Mesothelial cell of epicardium (in vitro differentiated cells): ENCODE measurements at regions not wholly inside any gene's neighbourhood (a gene's known extent, or its start where the extent isn't known, plus 50 kb on each side); places are given as distances from the start of the nearest gene placed in this dataset.

Source experiments
- DNase-seq, 2 experiments: peaks; one replicate each; pipeline ENCODE4 v3.0.0; 2021; ENCODE audit warnings: low spot score in 2 of 2; ENCODE audit not compliant: unreplicated experiment in 2 of 2
- H3K27ac Mint-ChIP-seq: 2 replicates; pipeline ENCODE4 v1.8.0; 2021; ENCODE audit warnings: mixed read lengths
- H3K27me3 Mint-ChIP-seq: 2 replicates; pipeline ENCODE4 v1.8.0; 2021; ENCODE audit warnings: low read depth, mixed read lengths
- H3K36me3 Mint-ChIP-seq: 2 replicates; pipeline ENCODE4 v1.8.0; 2021; ENCODE audit warnings: mixed read lengths
- H3K4me1 Mint-ChIP-seq: 2 replicates; pipeline ENCODE4 v1.8.0; 2021; ENCODE audit warnings: mixed read lengths
- H3K4me3 Mint-ChIP-seq: 2 replicates; pipeline ENCODE4 v1.8.0; 2021; ENCODE audit warnings: mild to moderate bottlenecking, moderate library complexity, mixed read lengths
- H3K9me3 Mint-ChIP-seq: 2 replicates; pipeline ENCODE4 v1.8.0; 2021; ENCODE audit warnings: mixed read lengths
- TF ChIP-seq, protein P1 (sequence below): fragments of 200-600 bp; sonication (generic); IDR thresholded peaks from one replicate; pipeline ENCODE4 v1.5.0; 2021; ENCODE audit warnings: antibody characterized with exemption; ENCODE audit not compliant: unreplicated experiment

DNA sequence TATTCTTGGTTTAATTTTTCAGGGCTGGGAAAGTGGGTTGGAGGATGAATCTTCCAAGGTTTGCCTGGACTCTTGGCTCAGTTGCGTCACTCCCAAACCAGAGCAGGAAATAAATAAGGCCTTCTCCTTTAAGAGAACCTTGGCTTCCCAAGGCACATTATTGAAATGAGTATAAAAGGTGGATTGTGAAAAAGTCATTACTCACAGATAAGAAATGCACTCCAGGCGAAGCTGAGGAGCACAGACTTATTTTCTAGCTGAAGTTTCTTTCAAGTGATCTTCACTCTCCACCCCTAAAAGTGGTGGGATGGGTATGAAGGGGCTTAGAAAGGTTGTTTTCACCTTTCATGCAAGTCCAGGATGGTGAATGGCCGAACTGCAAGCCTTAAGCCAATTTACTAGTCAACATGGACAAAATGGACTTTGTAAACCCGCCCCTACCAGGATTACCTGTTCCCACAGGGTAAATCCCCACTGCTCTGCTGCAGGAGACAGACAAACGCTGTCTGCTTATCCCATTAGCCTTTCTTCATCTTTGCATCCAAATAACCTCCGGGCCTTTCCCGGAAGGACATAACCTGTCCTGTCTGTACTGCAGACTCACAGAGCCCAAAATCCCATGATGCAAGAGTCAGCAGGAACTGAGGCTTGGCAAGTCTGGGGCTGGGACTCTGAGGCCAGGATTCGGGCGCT is 207.6 kb downstream of the BCL11B start:
- peaks cover 19% of the 10 kb centered on the region for H3K4me1 Mint-ChIP-seq
- TF ChIP-seq, protein P1, sequence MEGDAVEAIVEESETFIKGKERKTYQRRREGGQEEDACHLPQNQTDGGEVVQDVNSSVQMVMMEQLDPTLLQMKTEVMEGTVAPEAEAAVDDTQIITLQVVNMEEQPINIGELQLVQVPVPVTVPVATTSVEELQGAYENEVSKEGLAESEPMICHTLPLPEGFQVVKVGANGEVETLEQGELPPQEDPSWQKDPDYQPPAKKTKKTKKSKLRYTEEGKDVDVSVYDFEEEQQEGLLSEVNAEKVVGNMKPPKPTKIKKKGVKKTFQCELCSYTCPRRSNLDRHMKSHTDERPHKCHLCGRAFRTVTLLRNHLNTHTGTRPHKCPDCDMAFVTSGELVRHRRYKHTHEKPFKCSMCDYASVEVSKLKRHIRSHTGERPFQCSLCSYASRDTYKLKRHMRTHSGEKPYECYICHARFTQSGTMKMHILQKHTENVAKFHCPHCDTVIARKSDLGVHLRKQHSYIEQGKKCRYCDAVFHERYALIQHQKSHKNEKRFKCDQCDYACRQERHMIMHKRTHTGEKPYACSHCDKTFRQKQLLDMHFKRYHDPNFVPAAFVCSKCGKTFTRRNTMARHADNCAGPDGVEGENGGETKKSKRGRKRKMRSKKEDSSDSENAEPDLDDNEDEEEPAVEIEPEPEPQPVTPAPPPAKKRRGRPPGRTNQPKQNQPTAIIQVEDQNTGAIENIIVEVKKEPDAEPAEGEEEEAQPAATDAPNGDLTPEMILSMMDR: no peak
- no peak overlapping the region for H3K4me3 Mint-ChIP-seq
- H3K27ac Mint-ChIP-seq: peak overlapping the region; percentile 64
- peaks cover 3% of the 10 kb centered on the region for H3K9me3 Mint-ChIP-seq
- no peak for DNase-seq
- H3K27me3 Mint-ChIP-seq: no peaks in the 10 kb centered on the region
- peaks cover 2% of the 10 kb centered on the region for H3K36me3 Mint-ChIP-seq

- Mint-ChIP-seq H3K27ac (no peak overlapping the region), H3K36me3 (peaks cover 2% of the 10 kb centered on the region), H3K9me3 (peaks cover 9% of the 10 kb centered on the region), H3K27me3 (no peaks in the 10 kb centered on the region), H3K4me3 (no peak overlapping the region), H3K4me1 (peaks cover 19% of the 10 kb centered on the region)
- DNase-seq: no peak
- TF ChIP-seq, protein P1: no peak
Measured at GRCh38 chr14:99065551-99065950, 206.4 kb downstream of the BCL11B start.

- Mint-ChIP-seq H3K4me1 (peaks cover 19% of the 10 kb centered on the region), H3K27ac (no peak overlapping the region), H3K9me3 (peaks cover 17% of the 10 kb centered on the region), H3K4me3 (no peak overlapping the region), H3K27me3 (no peaks in the 10 kb centered on the region), H3K36me3 (peaks cover 2% of the 10 kb centered on the region)
- TF ChIP-seq, protein P1: no peak
- no peak for DNase-seq
Measured at GRCh38 chr14:99066378-99066777, 205.6 kb downstream of the BCL11B start.

- H3K4me3 Mint-ChIP-seq: no peak overlapping the region
- H3K27me3 Mint-ChIP-seq: no peaks in the 10 kb centered on the region
- H3K9me3 Mint-ChIP-seq: peaks cover 17% of the 10 kb centered on the region
- TF ChIP-seq, protein P1: no peak
- no peak for DNase-seq
- no peak overlapping the region for H3K27ac Mint-ChIP-seq
- peaks cover 19% of the 10 kb centered on the region for H3K4me1 Mint-ChIP-seq
- peaks cover 2% of the 10 kb centered on the region for H3K36me3 Mint-ChIP-seq
Measured at GRCh38 chr14:99067141-99067920, 204.7 kb downstream of the BCL11B start.

- Mint-ChIP-seq H3K4me1 (peaks cover 15% of the 10 kb centered on the region), H3K36me3 (peaks cover 2% of the 10 kb centered on the region), H3K4me3 (no peak overlapping the region), H3K9me3 (peaks cover 17% of the 10 kb centered on the region), H3K27me3 (no peaks in the 10 kb centered on the region), H3K27ac (no peak overlapping the region)
- TF ChIP-seq, protein P1: no peak
- no peak for DNase-seq
Measured at GRCh38 chr14:99067927-99068326, 204.1 kb downstream of the BCL11B start.
